Activated T-cell treated with anti-CD3 and anti-CD28 coated beads for 24 hours (primary cell): ENCODE measurements at regions not wholly inside any gene's neighbourhood (a gene's known extent, or its start where the extent isn't known, plus 50 kb on each side); places are given as distances from the start of the nearest gene placed in this dataset.

Experiments
- DNase-seq: peaks from one replicate; pipeline ENCODE4 v3.0.0-alpha.2; 2020; ENCODE audit warnings: low read depth

DNA sequence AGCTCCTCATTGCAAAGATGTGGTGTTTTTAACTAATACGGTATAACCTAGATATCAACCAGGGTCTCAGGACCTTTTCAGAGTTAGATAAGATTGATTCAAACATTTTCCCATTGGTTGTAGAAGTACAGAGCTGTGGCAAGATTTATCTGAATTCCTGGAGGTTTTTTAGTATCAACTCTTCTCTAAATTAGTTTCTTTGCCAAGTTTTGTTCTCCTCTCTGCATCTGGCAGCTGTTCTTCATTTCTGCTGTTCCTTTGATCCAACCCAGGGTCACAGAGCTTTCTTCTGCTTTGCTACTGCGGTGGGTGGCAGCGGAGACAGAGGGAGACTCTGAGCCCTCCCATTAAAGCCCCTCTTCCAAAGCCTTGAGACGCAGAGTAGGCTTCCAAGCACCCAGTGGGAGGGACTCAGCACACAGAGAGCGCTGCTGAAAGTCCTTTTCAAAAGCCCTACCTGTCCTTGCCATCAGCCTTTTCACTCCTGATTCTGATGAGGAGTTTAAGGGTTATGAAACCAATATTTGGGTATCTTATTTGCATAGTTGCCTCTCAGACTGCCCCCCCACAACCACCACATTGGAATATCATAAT is 146.3 kb upstream of the EEPD1 start:
- DNase-seq: no peak

DNA sequence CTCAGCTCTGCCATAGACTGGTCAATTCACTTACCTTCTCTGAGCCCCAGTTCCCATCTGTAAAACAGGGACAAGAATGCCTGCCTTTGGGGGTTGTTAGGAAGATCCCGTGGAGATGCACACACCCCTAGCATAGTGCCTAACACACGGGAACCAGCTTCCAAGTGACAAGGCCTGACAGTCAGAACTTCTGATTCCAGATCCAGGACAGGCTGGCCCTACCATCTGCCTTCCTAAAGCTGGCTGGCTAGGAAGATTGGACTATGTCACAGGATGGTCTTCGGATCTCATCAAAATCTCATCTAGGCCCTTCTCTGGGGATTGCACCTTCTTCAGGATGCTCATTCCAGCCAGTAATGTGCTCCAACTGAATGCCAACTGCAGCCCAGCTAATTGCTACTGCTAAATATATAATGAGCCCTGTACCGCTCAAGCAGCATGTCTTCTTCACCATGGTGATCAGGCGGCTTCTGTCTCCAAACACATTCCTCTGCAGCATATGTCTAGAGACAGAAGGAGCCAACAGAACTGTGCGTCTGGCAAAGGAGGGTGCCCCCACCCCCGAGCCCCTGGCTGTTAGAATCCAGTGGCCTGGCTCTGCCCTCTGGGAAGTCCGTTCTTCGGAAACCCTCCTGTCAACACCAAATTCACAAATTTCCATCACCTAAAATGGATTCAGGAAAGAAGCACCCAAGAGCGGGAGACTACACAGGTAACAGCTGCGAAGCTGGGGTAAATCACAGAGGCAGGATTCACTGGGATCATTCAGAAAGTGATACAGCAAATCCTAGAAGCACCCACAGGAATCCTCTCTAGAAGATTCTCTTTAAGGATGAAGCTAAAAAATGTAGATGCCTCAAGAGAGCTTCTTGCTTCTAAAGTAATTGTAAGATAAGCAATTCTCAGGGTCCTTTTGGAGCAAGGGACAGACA is 142.1 kb upstream of the EEPD1 start:
- DNase-seq: no peak

DNA sequence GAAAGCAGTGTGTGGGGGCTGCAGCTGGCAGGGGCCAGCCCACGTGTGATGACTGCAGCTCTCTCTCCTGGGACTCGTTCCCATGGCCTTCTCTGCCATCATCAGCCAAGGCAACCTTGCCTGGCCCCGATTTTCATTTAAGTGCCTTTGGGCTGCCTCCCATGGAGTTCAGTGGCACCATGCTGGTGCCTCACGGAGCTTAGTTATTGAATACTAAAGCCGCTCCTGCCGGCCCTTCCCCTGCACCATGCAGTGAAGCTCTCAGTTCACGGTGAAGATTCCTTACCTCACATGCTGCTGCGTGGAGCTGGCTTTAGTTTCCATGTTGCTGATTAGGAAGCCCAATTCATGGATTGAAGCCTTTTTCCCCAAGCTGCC is 141.5 kb upstream of the EEPD1 start:
- DNase-seq: no peak

DNA sequence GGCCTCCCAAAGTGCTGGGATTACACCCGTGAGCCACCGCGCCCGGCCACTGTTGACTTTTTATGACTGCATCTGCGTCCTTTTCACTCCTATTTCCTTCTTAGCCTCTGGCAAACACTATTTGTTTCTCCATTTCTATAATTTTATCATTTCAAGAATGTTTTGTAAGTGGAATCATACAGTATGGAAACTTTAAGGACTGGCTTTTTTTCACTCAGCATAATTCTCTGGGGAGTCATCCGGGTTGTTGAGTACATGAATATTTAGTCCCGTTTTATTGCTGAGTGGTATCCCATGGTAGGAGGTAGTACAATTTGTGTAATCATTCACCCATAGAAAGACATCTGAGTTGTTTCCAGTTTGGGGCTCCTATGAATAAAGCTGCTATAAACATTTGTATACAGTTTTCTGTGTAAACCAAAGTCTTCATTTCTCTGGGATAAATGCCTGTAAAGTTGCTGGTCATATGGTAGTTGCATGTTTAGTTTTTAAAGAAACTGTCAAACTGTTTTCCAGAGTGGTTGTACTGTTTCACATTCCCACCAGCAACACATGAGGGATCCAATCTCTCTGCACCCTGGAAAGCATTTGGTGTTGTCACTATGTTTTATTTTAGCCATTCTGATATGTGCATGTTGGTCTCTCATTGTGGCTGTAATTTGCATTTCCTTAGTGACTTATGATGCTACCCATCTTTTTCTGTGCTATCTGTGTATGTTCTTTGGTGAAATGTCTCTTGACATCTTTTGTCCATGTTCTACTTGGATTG is 139.6 kb upstream of the EEPD1 start:
- DNase-seq: no peak

DNA sequence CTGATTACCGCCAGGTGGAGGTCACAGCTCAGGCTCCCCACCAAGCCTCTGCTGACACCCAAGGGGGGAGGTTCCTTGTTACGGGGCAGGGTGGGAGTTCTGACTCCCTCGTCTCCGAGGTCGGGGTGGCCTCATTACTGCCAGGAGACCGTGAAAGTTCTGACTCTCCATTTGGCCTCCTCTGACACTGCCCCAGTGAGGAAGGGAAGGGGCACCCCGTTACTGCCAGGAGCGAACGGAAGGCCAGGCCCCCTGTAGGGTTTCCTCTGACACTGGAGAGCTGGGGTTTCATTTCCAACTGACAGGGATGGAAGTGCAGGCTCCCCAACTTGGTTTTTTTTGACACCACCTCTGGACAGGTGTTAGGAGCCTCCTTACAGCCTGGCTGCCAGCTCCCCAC is 138.1 kb upstream of the EEPD1 start:
- no peak for DNase-seq

DNA sequence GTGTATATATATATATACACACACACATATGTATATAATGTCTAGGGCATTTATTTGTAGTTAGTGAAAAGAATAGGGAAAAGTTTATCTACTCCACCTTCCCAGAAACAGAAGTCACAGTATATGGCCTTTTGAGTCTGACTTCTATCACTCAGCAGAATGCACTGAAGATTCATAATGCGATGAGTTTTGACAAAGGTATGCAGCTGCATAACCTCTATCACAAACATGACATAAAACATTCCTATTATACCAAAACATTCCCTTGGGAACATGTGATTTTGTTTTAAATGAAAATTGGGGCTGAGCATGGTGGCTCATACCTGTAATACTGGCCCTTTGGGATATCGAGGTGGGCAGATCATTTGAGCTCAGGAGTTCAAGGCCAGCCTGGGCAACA is 137.3 kb upstream of the EEPD1 start:
- no peak for DNase-seq

DNA sequence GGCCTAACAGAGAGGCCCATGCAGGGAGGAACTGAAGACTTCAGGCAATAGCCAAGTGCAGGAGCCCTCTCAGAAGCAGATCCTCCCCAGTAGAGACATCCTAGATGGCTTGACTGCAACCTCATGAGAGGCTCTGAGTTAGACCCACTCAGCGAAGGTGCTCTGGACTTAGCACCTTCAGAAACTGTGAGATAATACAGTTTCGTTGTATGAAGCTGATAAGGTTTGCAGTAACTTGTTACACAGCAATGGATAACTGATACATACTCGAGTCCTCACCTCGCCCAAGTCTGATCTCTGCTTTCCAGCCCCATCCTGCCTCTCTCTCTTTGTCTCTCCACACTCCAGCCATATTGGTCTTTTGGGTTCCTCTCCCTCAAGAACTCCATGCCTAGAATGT is 136.4 kb upstream of the EEPD1 start:
- DNase-seq: no peak

DNA sequence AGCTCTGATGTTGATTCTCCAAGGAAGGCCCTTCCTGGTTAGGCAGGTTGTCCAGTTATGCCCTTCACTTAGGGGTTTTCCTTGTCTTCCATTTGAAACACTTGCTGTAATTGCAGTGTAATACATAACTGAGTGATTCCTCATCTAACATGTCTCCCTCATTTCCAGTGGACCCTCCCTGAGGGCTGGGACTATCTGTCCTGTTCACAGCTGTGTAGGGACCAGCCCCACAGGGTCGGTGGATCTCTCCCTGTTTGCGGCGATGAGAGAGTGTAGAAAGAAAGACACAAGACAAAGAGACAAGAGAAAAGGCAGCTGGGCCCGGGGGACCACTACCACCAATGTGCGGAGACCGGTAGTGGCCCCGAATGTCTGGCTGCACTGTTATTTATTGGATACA is 135.9 kb upstream of the EEPD1 start:
- DNase-seq: no peak

DNA sequence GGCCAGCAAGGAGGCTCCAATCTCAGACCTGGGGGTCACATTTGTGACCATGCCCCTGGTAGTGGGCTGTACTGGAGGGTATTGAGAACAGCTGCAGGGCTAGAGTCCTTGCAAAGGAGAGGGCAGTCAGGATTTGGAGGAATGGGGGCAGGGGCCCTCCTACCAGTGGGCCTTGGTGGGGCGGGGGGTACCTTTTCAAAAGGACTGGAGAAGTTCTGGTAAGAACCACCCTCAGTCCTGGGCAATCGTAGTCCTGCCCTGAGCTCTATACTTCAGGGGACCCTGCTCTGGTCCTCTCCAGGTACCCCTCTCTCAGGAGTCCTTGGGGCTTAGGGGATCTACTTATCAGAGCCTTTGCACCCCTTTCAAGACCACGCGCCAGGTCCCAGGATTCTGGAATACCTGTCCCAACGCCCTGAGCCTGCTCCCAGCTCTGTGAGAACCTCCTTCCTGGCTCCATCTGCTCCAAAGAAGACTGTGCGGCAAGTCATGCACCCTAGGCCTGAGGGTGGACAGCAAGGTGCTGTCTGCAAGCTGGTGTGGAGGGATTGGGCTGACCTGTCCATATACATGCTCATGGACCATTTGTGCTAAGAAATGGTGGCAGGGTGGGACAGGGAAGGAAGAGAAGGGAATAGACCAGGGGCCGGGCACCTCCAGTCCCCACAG is 134.1 kb upstream of the EEPD1 start:
- DNase-seq: no peak

DNA sequence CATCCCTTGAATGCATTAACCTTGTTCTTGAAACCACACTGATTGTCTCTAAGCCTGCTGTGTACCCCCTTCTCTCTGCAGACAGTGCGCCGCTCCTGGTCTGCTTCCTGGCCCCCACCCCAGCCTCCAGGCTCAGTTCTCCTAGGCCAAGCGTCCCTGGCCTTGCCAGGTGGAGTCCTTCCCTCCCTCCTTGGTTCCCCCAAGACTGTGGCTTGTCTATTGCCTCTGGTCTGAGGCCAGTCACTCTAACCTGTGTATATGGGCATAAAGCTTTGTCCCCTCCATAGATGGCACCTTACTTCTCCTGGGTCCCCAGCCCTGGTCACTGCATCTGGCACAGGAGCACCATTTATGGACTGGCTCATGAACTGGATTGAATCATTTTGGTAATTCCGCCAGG is 133.5 kb upstream of the EEPD1 start:
- no peak for DNase-seq

DNA sequence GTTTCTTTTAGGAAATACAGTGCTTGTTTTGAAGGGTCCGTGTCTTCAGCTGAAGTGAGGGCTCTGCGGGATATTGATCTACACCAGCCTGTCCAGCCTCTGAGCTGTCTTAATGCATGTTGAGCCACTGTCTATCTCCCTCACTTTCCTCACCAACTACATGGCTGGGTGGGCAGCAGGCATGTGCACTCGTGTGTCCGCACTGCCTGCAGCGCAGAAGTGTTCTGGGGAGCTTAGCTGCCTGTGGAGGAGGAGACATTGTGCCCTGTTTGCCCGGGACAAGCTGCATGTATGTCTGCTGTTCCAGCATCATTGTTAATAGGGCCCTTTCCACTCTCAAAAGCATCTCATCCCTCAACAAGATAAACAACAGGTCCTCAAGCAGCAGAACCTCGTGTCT is 133.1 kb upstream of the EEPD1 start:
- no peak for DNase-seq

DNA sequence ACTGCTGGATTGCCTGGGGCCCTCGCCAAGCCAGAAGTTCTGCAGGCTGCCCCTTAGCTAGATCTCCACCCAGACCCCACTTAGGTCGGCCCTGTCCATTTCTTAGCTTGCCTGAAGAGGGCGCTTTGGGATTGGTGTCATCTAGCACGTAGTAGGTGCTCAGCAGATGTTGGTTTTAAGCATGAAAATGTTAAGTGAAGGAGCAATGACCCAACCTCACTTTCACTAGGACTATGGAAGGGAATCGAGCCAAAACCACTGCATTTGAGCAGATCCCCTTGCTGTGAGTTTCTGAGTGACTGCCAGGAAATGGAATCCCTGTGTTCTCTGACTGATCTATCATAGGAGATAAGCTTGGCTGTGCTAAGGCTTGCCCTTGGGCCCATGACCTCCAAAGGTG is 131.7 kb upstream of the EEPD1 start:
- no peak for DNase-seq

DNA sequence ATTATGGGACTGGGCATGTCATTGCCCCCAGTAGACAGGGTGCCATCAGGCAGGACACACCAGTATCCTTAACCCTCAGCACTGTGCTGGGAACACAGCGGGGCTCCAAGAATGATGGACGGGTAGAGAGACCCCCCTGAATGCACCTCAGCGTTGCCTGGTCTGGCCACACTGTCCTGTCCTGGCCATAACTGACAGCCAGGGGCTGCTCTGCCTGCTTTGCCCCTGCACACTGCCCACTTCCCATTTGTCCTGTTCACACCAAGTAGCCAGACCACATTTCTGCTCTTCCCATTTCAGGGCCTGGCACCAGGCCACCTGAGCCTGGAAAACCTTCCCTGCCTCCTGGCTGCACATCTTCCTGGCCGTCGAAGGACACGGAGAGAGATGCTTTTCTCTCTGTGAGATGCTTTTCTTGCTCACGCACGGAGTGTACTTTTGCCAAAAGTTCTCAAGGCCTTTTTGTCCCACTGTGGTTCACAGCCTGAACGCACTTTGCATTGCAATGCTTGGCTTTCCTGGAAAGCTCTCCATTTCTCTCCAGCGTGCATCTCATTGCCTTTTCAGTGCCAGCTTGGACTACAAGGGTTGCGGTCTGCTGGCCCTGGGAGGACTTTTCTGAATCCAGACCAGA is 131.0 kb upstream of the EEPD1 start:
- DNase-seq: no peak

DNA sequence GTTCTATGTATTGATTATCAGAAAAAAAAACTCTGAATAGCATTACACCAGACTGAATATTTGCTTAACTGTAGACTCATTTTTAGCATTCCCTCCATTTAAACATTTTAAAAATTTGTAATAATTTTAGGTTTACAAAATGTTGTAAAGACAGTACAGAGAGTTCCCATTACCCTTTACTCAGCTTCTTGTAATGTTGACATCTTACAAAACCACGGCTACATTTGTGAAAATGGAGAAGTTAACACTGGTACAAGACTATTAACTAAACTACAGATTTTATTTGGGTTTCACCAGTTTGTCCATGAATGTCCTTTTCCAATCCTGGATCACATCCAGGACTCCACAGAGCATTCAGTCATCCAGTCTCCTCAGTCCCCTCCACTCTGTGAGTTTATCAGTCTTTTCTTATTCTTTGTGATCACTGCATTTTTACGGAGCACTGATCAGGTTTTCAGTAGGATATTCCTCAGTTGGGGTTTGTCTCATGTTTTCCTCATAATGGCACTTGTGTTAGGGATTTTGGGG is 130.0 kb upstream of the EEPD1 start:
- no peak for DNase-seq

DNA sequence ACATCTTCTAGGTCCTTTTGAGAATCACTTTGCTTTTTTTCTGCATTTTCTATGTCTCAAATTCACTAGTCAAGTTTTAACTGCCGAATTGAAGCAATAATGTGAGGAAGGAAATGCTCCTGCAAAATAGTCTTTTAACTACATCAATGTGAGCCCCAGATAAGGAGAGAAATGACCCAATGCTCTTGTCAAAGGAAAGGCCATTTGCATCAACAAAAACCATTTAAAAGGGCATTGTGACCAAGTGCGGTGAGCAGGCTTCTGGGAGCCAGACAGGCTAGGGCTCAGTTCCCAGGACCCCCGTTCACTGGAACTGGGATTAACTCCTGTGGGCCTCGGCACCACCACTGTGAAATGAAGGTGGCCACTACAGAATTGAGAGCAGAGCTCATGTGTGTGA is 127.9 kb upstream of the EEPD1 start:
- no peak for DNase-seq

DNA sequence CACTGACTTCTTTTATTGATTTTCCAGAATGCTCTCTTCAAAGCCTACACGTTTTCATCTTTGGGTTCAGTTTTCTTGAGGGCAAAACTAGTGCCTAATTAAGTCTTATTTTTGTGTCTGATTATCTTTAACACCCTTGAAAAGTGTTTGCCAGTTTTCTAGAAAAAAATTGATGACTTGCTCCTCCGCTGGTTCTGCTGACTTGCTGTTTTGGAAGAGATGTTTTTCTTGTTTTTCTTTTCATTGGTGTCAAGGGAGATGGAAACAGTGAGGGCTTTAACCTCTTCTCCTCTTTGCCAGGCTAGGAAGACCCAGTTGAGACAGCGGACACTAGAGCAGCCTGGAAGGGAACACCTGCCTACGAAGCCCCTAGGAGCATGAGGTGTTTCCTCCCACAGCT is 123.7 kb upstream of the EEPD1 start:
- no peak for DNase-seq

DNA sequence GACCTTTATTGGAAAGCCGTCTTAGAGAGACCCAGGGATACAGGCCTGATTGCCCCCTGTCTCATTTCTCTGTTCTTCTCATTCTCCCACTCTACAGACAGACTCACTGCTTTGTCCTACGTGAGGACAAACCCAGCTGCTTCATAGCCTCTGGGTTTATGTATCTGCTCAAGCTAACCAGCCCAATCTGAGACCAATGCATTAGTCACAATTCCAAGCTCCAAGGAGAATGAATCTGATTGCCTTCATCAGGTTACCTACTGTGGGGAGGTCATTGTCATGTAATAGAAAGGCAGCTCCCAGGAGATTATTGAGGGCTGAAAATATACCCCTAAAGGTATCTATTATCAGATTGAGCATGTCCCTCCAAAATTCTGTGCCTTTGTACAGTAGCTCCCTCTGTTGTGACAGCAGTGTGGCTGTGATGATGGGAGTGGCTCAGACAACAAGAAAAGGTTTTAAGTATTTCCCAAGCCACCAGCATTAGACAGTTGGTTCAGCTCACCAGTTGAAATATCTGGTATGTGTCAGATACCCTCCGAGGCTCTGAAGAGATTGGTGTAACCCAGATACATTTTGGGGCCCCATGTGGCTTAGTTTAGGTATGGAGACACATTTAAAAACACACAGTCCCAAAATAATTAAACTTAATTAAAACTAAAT is 123.1 kb upstream of the EEPD1 start:
- no peak for DNase-seq

DNA sequence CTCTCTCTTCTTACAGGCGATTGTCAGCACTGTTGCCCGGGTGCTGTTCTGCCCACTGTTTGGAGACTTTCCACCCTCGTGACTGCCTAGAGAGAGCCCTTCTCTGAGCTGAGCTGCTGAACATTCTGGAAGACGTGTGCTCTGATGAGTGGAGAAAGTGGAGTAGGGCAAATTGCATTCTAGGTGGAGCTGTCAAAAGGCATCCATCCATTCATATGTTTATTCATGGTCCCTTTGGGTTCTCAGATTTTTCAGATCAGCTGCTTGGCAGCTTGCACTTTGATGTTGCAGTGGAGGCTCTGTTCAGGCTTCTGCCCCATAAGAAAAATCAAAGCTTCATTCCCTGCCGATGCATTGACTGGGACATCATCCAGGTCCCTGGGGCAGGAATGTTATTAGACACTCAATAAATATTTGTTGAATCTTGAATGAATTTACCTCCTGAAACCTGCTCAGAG is 120.7 kb upstream of the EEPD1 start:
- DNase-seq: no peak

DNA sequence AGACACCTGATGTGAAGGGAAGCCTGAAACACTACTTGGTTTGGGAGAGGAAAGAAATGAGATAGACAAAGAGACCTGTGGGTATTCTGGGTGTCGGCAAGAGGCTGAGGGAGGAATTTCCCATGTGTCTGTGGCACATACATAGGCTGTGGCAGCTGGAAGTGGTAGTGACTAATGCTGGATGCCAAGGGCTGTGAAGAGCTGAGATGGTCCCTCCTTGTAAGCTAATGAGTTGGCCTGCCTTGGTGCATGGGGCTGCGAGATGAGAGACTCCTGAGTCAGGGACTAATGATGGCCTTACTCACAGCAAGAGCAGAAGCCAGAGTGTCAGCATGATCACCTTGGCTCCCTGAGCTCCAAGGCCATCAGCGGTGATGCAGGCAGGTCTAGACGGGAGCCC is 119.0 kb upstream of the EEPD1 start:
- DNase-seq: no peak

DNA sequence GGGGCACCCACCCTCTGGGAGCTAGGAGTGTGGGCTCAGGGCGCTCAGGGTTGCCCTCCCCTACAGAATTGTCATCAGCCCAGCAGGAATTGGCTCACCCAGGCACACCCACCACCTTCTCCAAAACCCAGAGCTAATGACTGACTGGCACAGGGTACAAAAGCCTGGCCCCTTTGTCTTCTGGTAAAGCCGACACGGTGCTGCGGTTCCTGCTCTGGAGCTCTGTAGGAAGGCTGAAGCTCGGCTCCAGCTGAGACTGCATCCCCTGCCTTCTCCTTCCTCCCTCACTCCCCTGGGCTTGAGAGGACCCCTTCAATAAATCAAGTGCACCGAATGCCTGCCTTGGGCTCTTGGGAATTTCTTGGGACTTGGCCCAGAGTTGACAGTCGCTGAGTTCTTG is 117.9 kb upstream of the EEPD1 start:
- no peak for DNase-seq

DNA sequence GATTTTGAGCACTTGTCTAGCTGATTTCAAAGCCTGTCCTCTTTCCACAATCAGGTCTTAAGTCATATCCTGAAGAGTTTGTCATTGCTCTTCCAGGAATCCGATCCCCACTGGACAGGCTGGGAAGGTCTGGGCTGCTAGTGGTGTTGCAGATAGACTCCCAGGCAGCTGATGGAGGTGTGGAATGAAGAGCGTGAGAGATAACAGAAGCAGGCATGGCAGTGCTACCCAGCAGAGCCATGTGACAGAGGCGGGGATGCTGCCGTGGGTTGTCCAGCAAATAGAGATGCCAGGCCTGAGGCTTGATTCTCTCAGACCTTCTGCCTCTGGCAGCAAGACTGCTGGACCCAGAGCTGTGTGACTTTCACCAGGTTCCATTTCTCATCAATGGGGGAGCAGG is 116.5 kb upstream of the EEPD1 start:
- no peak for DNase-seq
